Gastroesophageal sphincter (tissue), 3 donors: ENCODE measurements at regions not wholly inside any gene's neighbourhood (a gene's known extent, or its start where the extent isn't known, plus 50 kb on each side); places are given as distances from the start of the nearest gene placed in this dataset.

Experiments
- POLR2A ChIP-seq, 2 donors: fragments of 450-650 bp; IDR thresholded peaks; one replicate each; pipeline ENCODE4 v1.6.1; 2017; ENCODE audit warnings: antibody characterized with exemption in 2 of 2, mild to moderate bottlenecking in 2 of 2, moderate library complexity in 1 of 2
- POLR2AphosphoS5 ChIP-seq: sonication (generic); formaldehyde crosslinking; IDR thresholded peaks from one replicate; pipeline ENCODE4 v1.6.1; 2017; ENCODE audit warnings: antibody characterized with exemption
- TF ChIP-seq, protein P1 (sequence below), 4 experiments: fragments of 200-600 bp in 2 of 4; fragments of 450-650 bp in 2 of 4; sonication (generic) in 1 of 4; IDR thresholded peaks; one replicate each; pipeline ENCODE4 v1.5.1; 2017 to 2019; ENCODE audit warnings: antibody characterized with exemption in 4 of 4, mild to moderate bottlenecking in 2 of 4, moderate library complexity in 2 of 4

GRCh38 chr2:82169379-82169778, 1864.8 kb upstream of the LRRTM1 start:
- TF ChIP-seq, protein P1, sequence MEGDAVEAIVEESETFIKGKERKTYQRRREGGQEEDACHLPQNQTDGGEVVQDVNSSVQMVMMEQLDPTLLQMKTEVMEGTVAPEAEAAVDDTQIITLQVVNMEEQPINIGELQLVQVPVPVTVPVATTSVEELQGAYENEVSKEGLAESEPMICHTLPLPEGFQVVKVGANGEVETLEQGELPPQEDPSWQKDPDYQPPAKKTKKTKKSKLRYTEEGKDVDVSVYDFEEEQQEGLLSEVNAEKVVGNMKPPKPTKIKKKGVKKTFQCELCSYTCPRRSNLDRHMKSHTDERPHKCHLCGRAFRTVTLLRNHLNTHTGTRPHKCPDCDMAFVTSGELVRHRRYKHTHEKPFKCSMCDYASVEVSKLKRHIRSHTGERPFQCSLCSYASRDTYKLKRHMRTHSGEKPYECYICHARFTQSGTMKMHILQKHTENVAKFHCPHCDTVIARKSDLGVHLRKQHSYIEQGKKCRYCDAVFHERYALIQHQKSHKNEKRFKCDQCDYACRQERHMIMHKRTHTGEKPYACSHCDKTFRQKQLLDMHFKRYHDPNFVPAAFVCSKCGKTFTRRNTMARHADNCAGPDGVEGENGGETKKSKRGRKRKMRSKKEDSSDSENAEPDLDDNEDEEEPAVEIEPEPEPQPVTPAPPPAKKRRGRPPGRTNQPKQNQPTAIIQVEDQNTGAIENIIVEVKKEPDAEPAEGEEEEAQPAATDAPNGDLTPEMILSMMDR (IDR thresholded peaks at IDR 0.05), result no peak
- TF ChIP-seq POLR2AphosphoS5 (no peak), POLR2A (IDR thresholded peaks at IDR 0.05) (no peak)
